ENCODE measurements at regions not wholly inside any gene's neighbourhood (a gene's known extent, or its start where the extent isn't known, plus 50 kb on each side); places are given as distances from the start of the nearest gene placed in this dataset.

GRCh38 chr16:80006241-80007215 is 406.0 kb upstream of the MAF start:
- peak overlapping the region in 1 of 3 donors; percentile 47 for H3K27ac ChIP-seq (ENCODE audit: low read depth in 1 of 3, low read length in 2 of 3)
- H3K36me3 ChIP-seq (ENCODE audit: control insufficient read depth in 3 of 3, insufficient read depth in 2 of 3, low read depth in 1 of 3, low read length in 3 of 3), result no peaks in the 10 kb centered on the region
- peak in 1 of 2 donors; percentile 35 for DNase-seq
- peaks cover 0 to 6% of the 10 kb centered on the region in 2 donors for H3K9me3 ChIP-seq (ENCODE audit: control insufficient read depth in 2 of 2, insufficient read depth in 1 of 2, low read depth in 1 of 2, low read length in 1 of 2)
- H3K4me1 ChIP-seq (ENCODE audit: control insufficient read depth in 3 of 3, insufficient read depth in 2 of 3, low read depth in 1 of 3, low read length in 2 of 3), result peaks cover 0 to 11% (median 5%) of the 10 kb centered on the region in 3 donors
- no peak for FAIRE-seq
- H3K4me3 ChIP-seq (ENCODE audit: low read depth in 1 of 3, low read length in 3 of 3), result no peak overlapping the region
- H3K27me3 ChIP-seq (ENCODE audit: control insufficient read depth in 3 of 3, insufficient read depth in 3 of 3, low read length in 3 of 3), result no peaks in the 10 kb centered on the region
- WGBS, 3 donors, result 62 to 82% (median 78%) methylated on average over 17 of the region's 17 CpGs

GRCh38 chr16:80004113-80004512 is 403.6 kb upstream of the MAF start:
- FAIRE-seq, result no peak

GRCh38 chr16:80002261-80002660 is 401.7 kb upstream of the MAF start:
- H3K9me3 ChIP-seq (ENCODE audit: control insufficient read depth in 2 of 2, insufficient read depth in 1 of 2, low read depth in 1 of 2, low read length in 1 of 2), result peaks cover 0 to 6% of the 10 kb centered on the region in 2 donors
- H3K4me3 ChIP-seq (ENCODE audit: low read depth in 1 of 3, low read length in 3 of 3), result no peak overlapping the region
- peaks cover 0 to 11% (median 0%) of the 10 kb centered on the region in 3 donors for H3K4me1 ChIP-seq (ENCODE audit: control insufficient read depth in 3 of 3, insufficient read depth in 2 of 3, low read depth in 1 of 3, low read length in 2 of 3)
- FAIRE-seq, result no peak
- H3K27me3 ChIP-seq (ENCODE audit: control insufficient read depth in 3 of 3, insufficient read depth in 3 of 3, low read length in 3 of 3), result no peaks in the 10 kb centered on the region
- H3K36me3 ChIP-seq (ENCODE audit: control insufficient read depth in 3 of 3, insufficient read depth in 2 of 3, low read depth in 1 of 3, low read length in 3 of 3), result no peaks in the 10 kb centered on the region
- WGBS, 3 donors, result 93 to 95% (median 93%) methylated on average over 2 of the region's 2 CpGs
- H3K27ac ChIP-seq (ENCODE audit: low read depth in 1 of 3, low read length in 2 of 3), result no peak overlapping the region
- DNase-seq, result no peak

More at GRCh38 chr16:80004113-80004512, 403.6 kb upstream of the MAF start:
- no peaks in the 10 kb centered on the region for H3K36me3 ChIP-seq (ENCODE audit: control insufficient read depth in 3 of 3, insufficient read depth in 2 of 3, low read depth in 1 of 3, low read length in 3 of 3)
- WGBS, 3 donors, result 95% methylated on average over 6 of the region's 6 CpGs
- H3K4me1 ChIP-seq (ENCODE audit: control insufficient read depth in 3 of 3, insufficient read depth in 2 of 3, low read depth in 1 of 3, low read length in 2 of 3), result peaks cover 0 to 11% (median 0%) of the 10 kb centered on the region in 3 donors
- H3K4me3 ChIP-seq (ENCODE audit: low read depth in 1 of 3, low read length in 3 of 3), result no peak overlapping the region
- H3K27me3 ChIP-seq (ENCODE audit: control insufficient read depth in 3 of 3, insufficient read depth in 3 of 3, low read length in 3 of 3), result no peaks in the 10 kb centered on the region
- no peak for DNase-seq
- H3K9me3 ChIP-seq (ENCODE audit: control insufficient read depth in 2 of 2, insufficient read depth in 1 of 2, low read depth in 1 of 2, low read length in 1 of 2), result peaks cover 0 to 6% of the 10 kb centered on the region in 2 donors
- H3K27ac ChIP-seq (ENCODE audit: low read depth in 1 of 3, low read length in 2 of 3), result no peak overlapping the region

GRCh38 chr16:79998143-79998542 is 397.6 kb upstream of the MAF start:
- Histone ChIP-seq H3K4me3 (ENCODE audit: low read depth in 1 of 3, low read length in 3 of 3) (no peak overlapping the region), H3K4me1 (ENCODE audit: control insufficient read depth in 3 of 3, insufficient read depth in 2 of 3, low read depth in 1 of 3, low read length in 2 of 3) (peaks cover 0 to 15% (median 0%) of the 10 kb centered on the region in 3 donors), H3K27me3 (ENCODE audit: control insufficient read depth in 3 of 3, insufficient read depth in 3 of 3, low read length in 3 of 3) (no peaks in the 10 kb centered on the region), H3K9me3 (ENCODE audit: control insufficient read depth in 2 of 2, insufficient read depth in 1 of 2, low read depth in 1 of 2, low read length in 1 of 2) (no peaks in the 10 kb centered on the region), H3K27ac (ENCODE audit: low read depth in 1 of 3, low read length in 2 of 3) (no peak overlapping the region), H3K36me3 (ENCODE audit: control insufficient read depth in 3 of 3, insufficient read depth in 2 of 3, low read depth in 1 of 3, low read length in 3 of 3) (no peaks in the 10 kb centered on the region)
- DNase-seq (no peak), FAIRE-seq (no peak)
- WGBS, 3 donors, result 96 to 97% (median 97%) methylated on average over 4 of the region's 4 CpGs

- peaks cover 0 to 18% (median 0%) of the 10 kb centered on the region in 3 donors for H3K4me1 ChIP-seq (ENCODE audit: control insufficient read depth in 3 of 3, insufficient read depth in 2 of 3, low read depth in 1 of 3, low read length in 2 of 3)
- no peaks in the 10 kb centered on the region for H3K27me3 ChIP-seq (ENCODE audit: control insufficient read depth in 3 of 3, insufficient read depth in 3 of 3, low read length in 3 of 3)
- WGBS, 3 donors, result 69 to 72% (median 72%) methylated on average over 6 of the region's 6 CpGs
- H3K4me3 ChIP-seq (ENCODE audit: low read depth in 1 of 3, low read length in 3 of 3), result no peak overlapping the region
- no peak for FAIRE-seq
- no peaks in the 10 kb centered on the region for H3K36me3 ChIP-seq (ENCODE audit: control insufficient read depth in 3 of 3, insufficient read depth in 2 of 3, low read depth in 1 of 3, low read length in 3 of 3)
- H3K9me3 ChIP-seq (ENCODE audit: control insufficient read depth in 2 of 2, insufficient read depth in 1 of 2, low read depth in 1 of 2, low read length in 1 of 2), result peaks cover 0 to 4% of the 10 kb centered on the region in 2 donors
- DNase-seq, result peak in 1 of 2 donors; percentile 26
- H3K27ac ChIP-seq (ENCODE audit: low read depth in 1 of 3, low read length in 2 of 3), result no peak overlapping the region
Observed at GRCh38 chr16:79997257-79997656, 396.7 kb upstream of the MAF start.

GRCh38 chr16:79996321-79996720 is 395.8 kb upstream of the MAF start:
- H3K36me3 ChIP-seq (ENCODE audit: control insufficient read depth in 3 of 3, insufficient read depth in 2 of 3, low read depth in 1 of 3, low read length in 3 of 3), result no peaks in the 10 kb centered on the region
- H3K4me3 ChIP-seq (ENCODE audit: low read depth in 1 of 3, low read length in 3 of 3), result no peak overlapping the region
- H3K27me3 ChIP-seq (ENCODE audit: control insufficient read depth in 3 of 3, insufficient read depth in 3 of 3, low read length in 3 of 3), result no peaks in the 10 kb centered on the region
- FAIRE-seq, result no peak
- peaks cover 0 to 10% of the 10 kb centered on the region in 2 donors for H3K9me3 ChIP-seq (ENCODE audit: control insufficient read depth in 2 of 2, insufficient read depth in 1 of 2, low read depth in 1 of 2, low read length in 1 of 2)
- 78 to 82% (median 81%) methylated on average over 3 of the region's 3 CpGs for WGBS, 3 donors
- DNase-seq, result no peak
- no peak overlapping the region for H3K27ac ChIP-seq (ENCODE audit: low read depth in 1 of 3, low read length in 2 of 3)
- H3K4me1 ChIP-seq (ENCODE audit: control insufficient read depth in 3 of 3, insufficient read depth in 2 of 3, low read depth in 1 of 3, low read length in 2 of 3), result peaks cover 0 to 18% (median 0%) of the 10 kb centered on the region in 3 donors

GRCh38 chr16:79995315-79995714 is 394.8 kb upstream of the MAF start:
- no peak for DNase-seq
- Histone ChIP-seq H3K9me3 (ENCODE audit: control insufficient read depth in 2 of 2, insufficient read depth in 1 of 2, low read depth in 1 of 2, low read length in 1 of 2) (peaks cover 0 to 10% of the 10 kb centered on the region in 2 donors), H3K4me3 (ENCODE audit: low read depth in 1 of 3, low read length in 3 of 3) (no peak overlapping the region), H3K36me3 (ENCODE audit: control insufficient read depth in 3 of 3, insufficient read depth in 2 of 3, low read depth in 1 of 3, low read length in 3 of 3) (no peaks in the 10 kb centered on the region), H3K27me3 (ENCODE audit: control insufficient read depth in 3 of 3, insufficient read depth in 3 of 3, low read length in 3 of 3) (no peaks in the 10 kb centered on the region), H3K27ac (ENCODE audit: low read depth in 1 of 3, low read length in 2 of 3) (no peak overlapping the region), H3K4me1 (ENCODE audit: control insufficient read depth in 3 of 3, insufficient read depth in 2 of 3, low read depth in 1 of 3, low read length in 2 of 3) (peaks cover 0 to 18% (median 0%) of the 10 kb centered on the region in 3 donors)
- FAIRE-seq, result no peak
- WGBS, 3 donors, result 88 to 96% (median 91%) methylated on average over 7 of the region's 7 CpGs

- DNase-seq (no peak), FAIRE-seq (no peak)
- peak overlapping the region in 2 of 3 donors; percentile 27 to 62 for H3K27ac ChIP-seq (ENCODE audit: low read depth in 1 of 3, low read length in 2 of 3)
- H3K27me3 ChIP-seq (ENCODE audit: control insufficient read depth in 3 of 3, insufficient read depth in 3 of 3, low read length in 3 of 3), result no peaks in the 10 kb centered on the region
- WGBS, 3 donors, result 70 to 78% (median 76%) methylated on average over 5 of the region's 5 CpGs
- H3K4me1 ChIP-seq (ENCODE audit: control insufficient read depth in 3 of 3, insufficient read depth in 2 of 3, low read depth in 1 of 3, low read length in 2 of 3), result peaks cover 0 to 18% (median 0%) of the 10 kb centered on the region in 3 donors
- peaks cover 0 to 10% of the 10 kb centered on the region in 2 donors for H3K9me3 ChIP-seq (ENCODE audit: control insufficient read depth in 2 of 2, insufficient read depth in 1 of 2, low read depth in 1 of 2, low read length in 1 of 2)
- H3K4me3 ChIP-seq (ENCODE audit: low read depth in 1 of 3, low read length in 3 of 3), result no peak overlapping the region
- no peaks in the 10 kb centered on the region for H3K36me3 ChIP-seq (ENCODE audit: control insufficient read depth in 3 of 3, insufficient read depth in 2 of 3, low read depth in 1 of 3, low read length in 3 of 3)
Observed at GRCh38 chr16:79994418-79994817, 393.9 kb upstream of the MAF start.

All from small intestine (tissue), 7 donors.